Mesendoderm (in vitro differentiated cells): ENCODE measurements at regions not wholly inside any gene's neighbourhood (a gene's known extent, or its start where the extent isn't known, plus 50 kb on each side); places are given as distances from the start of the nearest gene placed in this dataset.

ENCODE experiments used
- DNase-seq: peaks from one replicate; pipeline ENCODE4 v3.0.0; 2013
- H2AK5ac ChIP-seq: 2 replicates; pipeline ENCODE4 v1.6.1; 2013; ENCODE audit warnings: low read length, inconsistent platforms
- H2BK120ac ChIP-seq: 2 replicates; pipeline ENCODE4 v1.6.1; 2013; ENCODE audit warnings: low read depth, mild to moderate bottlenecking, low read length, moderate library complexity, mixed read lengths
- H2BK15ac ChIP-seq: replicated peaks from 2 replicates; pipeline ENCODE4 v1.6.1; 2013; ENCODE audit warnings: low read depth, mild to moderate bottlenecking, moderate library complexity
- H2BK5ac ChIP-seq: 2 replicates; pipeline ENCODE4 v1.6.1; 2013; ENCODE audit warnings: low read length, inconsistent platforms
- H3K18ac ChIP-seq: 2 replicates; pipeline ENCODE4 v1.6.1; 2013; ENCODE audit warnings: mild to moderate bottlenecking, low read length, mixed read lengths
- H3K23ac ChIP-seq: one replicate; pipeline ENCODE4 v1.6.1; 2013; ENCODE audit warnings: low read length
- H3K27ac ChIP-seq: 2 replicates; pipeline ENCODE4 v1.5.1; 2013; ENCODE audit warnings: low read depth, mild to moderate bottlenecking, inconsistent platforms, low read length, moderate library complexity
- H3K27me3 ChIP-seq: 2 replicates; pipeline ENCODE4 v1.6.1; 2013; ENCODE audit warnings: low read length, control low read depth, mild to moderate bottlenecking, inconsistent platforms; ENCODE audit not compliant: insufficient read depth, poor library complexity
- H3K36me3 ChIP-seq: 2 replicates; pipeline ENCODE4 v1.6.1; 2013; ENCODE audit warnings: low read length, inconsistent platforms; ENCODE audit not compliant: control insufficient read depth, insufficient read depth
- H3K4ac ChIP-seq: one replicate; pipeline ENCODE4 v1.6.1; 2013; ENCODE audit warnings: low read depth, mild to moderate bottlenecking, low read length, moderate library complexity
- H3K4me1 ChIP-seq: 2 replicates; pipeline ENCODE4 v1.6.1; 2013; ENCODE audit warnings: low read depth, low read length, inconsistent platforms; ENCODE audit not compliant: control insufficient read depth
- H3K4me2 ChIP-seq: 2 replicates; pipeline ENCODE4 v1.6.1; 2013; ENCODE audit warnings: low read length
- H3K4me3 ChIP-seq: 2 replicates; pipeline ENCODE4 v1.5.1; 2013; ENCODE audit warnings: mild to moderate bottlenecking, low read length
- H3K56ac ChIP-seq: one replicate; pipeline ENCODE4 v1.6.1; 2013; ENCODE audit warnings: low read length
- H3K79me1 ChIP-seq: 2 replicates; pipeline ENCODE4 v1.6.1; 2013; ENCODE audit warnings: low read length, inconsistent platforms
- H3K79me2 ChIP-seq: 2 replicates; pipeline ENCODE4 v1.6.1; 2013; ENCODE audit warnings: mild to moderate bottlenecking, low read length; ENCODE audit not compliant: control insufficient read depth, insufficient read depth
- H3K9ac ChIP-seq: 2 replicates; pipeline ENCODE4 v1.6.1; 2013; ENCODE audit warnings: low read length, inconsistent platforms
- H4K5ac ChIP-seq: one replicate; pipeline ENCODE4 v1.6.1; 2013; ENCODE audit warnings: low read length
- H4K8ac ChIP-seq: one replicate; pipeline ENCODE4 v1.6.1; 2013; ENCODE audit warnings: low read depth, mild to moderate bottlenecking, control low read depth, low read length, moderate library complexity
- WGBS: extraction: QIAGEN DNeasy Blood & Tissue Kit; methylation state at CpG from one replicate; pipeline ENCODE4 v1.1.7; 2013; ENCODE audit warnings: low lambda C conversion rate, missing lambda C conversion rate; ENCODE audit not compliant: insufficient coverage; ENCODE audit errors: extremely low coverage; 5-methylcytosine and 5-hydroxymethylcytosine counted together

- no peak overlapping the region for H3K18ac ChIP-seq
- no peak overlapping the region for H3K4me3 ChIP-seq
These were observed 136.5 kb upstream of the KLF4 start for GRCh38 chr9:107626118-107626517.

DNA sequence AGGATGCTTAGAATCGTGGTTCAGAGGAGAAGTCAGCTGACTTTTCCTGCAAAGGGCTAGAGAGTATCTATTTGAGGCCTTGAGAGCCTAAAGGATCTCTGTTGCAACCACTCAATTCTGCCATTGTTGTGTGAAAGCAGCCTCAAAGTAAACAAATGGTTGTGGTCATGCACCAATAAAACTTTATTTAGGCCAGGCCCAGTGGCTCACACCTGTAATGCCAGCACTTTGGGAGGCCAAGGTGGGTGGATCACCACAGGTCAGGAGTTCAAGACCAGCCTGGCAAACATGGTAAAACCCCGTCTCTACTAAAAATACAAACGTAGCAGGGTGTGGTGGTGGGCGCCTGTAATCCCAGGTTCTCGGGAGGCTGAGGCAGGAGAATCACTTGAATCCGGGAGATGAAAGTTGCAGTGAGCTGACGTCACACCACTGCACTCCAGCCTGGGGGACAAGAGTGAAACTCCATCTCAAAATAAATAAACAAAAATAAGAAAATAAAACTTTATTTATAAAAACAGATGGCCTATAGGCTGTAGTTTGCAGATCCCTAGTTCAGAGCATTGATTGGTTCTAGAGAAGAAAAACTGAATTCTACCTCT is 135.9 kb upstream of the KLF4 start:
- Histone ChIP-seq H2AK5ac (no peak overlapping the region), H4K8ac (no peak overlapping the region), H4K5ac (no peak overlapping the region), H3K79me1 (no peaks in the 10 kb centered on the region), H2BK120ac (no peak overlapping the region), H3K4ac (no peak overlapping the region), H3K4me2 (no peak overlapping the region), H3K18ac (no peak overlapping the region), H3K27ac (no peak overlapping the region), H2BK15ac (no peak overlapping the region), H3K56ac (no peak overlapping the region), H3K23ac (no peak overlapping the region), H3K79me2 (no peaks in the 10 kb centered on the region), H3K4me3 (no peak overlapping the region), H3K4me1 (no peaks in the 10 kb centered on the region), H2BK5ac (no peak overlapping the region), H3K27me3 (no peaks in the 10 kb centered on the region), H3K9ac (no peak overlapping the region), H3K36me3 (no peaks in the 10 kb centered on the region)
- no CpG with 5 or more reads among the region's 7 CpGs for WGBS
- no peak for DNase-seq

More at GRCh38 chr9:107626118-107626517, 136.5 kb upstream of the KLF4 start:
- Histone ChIP-seq H3K4ac (no peak overlapping the region), H3K27ac (no peak overlapping the region), H2BK120ac (no peak overlapping the region), H3K79me2 (no peaks in the 10 kb centered on the region), H3K23ac (no peak overlapping the region), H2AK5ac (no peak overlapping the region), H4K8ac (no peak overlapping the region), H3K4me2 (no peak overlapping the region), H3K4me1 (no peaks in the 10 kb centered on the region), H2BK5ac (no peak overlapping the region), H3K27me3 (no peaks in the 10 kb centered on the region), H3K36me3 (no peaks in the 10 kb centered on the region), H3K79me1 (no peaks in the 10 kb centered on the region), H3K56ac (no peak overlapping the region), H4K5ac (no peak overlapping the region), H3K9ac (no peak overlapping the region), H2BK15ac (no peak overlapping the region)
- no CpG with 5 or more reads among the region's 6 CpGs for WGBS
- DNase-seq: no peak

- Histone ChIP-seq H2BK5ac (no peak overlapping the region), H2BK120ac (no peak overlapping the region)
- DNase-seq: no peak
These were observed 134.8 kb upstream of the KLF4 start for GRCh38 chr9:107624234-107624948.

GRCh38 chr9:107621436-107621835 is 131.9 kb upstream of the KLF4 start:
- no peak overlapping the region for H2AK5ac ChIP-seq
- no peak overlapping the region for H3K4ac ChIP-seq
- H3K9ac ChIP-seq: no peak overlapping the region
- no peak overlapping the region for H3K4me2 ChIP-seq
- H2BK5ac ChIP-seq: no peak overlapping the region
- H3K56ac ChIP-seq: no peak overlapping the region
- no peaks in the 10 kb centered on the region for H3K27me3 ChIP-seq
- no peak overlapping the region for H3K4me3 ChIP-seq
- H3K27ac ChIP-seq: no peak overlapping the region
- H4K5ac ChIP-seq: no peak overlapping the region
- no peaks in the 10 kb centered on the region for H3K36me3 ChIP-seq
- no peak for DNase-seq
- no peak overlapping the region for H3K23ac ChIP-seq
- no peaks in the 10 kb centered on the region for H3K4me1 ChIP-seq
- WGBS: no CpG with 5 or more reads among the region's 4 CpGs
- H3K79me1 ChIP-seq: no peaks in the 10 kb centered on the region
- no peak overlapping the region for H2BK120ac ChIP-seq
- H3K18ac ChIP-seq: no peak overlapping the region
- H4K8ac ChIP-seq: no peak overlapping the region
- H2BK15ac ChIP-seq: no peak overlapping the region
- no peaks in the 10 kb centered on the region for H3K79me2 ChIP-seq

More at GRCh38 chr9:107624234-107624948, 134.8 kb upstream of the KLF4 start:
- Histone ChIP-seq H3K4me1 (no peaks in the 10 kb centered on the region), H3K4me3 (no peak overlapping the region), H2BK15ac (no peak overlapping the region), H3K27ac (no peak overlapping the region), H3K18ac (no peak overlapping the region), H3K4ac (no peak overlapping the region), H2AK5ac (no peak overlapping the region), H3K36me3 (no peaks in the 10 kb centered on the region), H3K79me2 (no peaks in the 10 kb centered on the region), H4K5ac (no peak overlapping the region), H3K9ac (no peak overlapping the region), H3K4me2 (no peak overlapping the region), H3K56ac (no peak overlapping the region), H3K27me3 (no peaks in the 10 kb centered on the region), H3K79me1 (no peaks in the 10 kb centered on the region), H4K8ac (no peak overlapping the region), H3K23ac (no peak overlapping the region)
- no CpG with 5 or more reads among the region's 15 CpGs for WGBS

- no peak overlapping the region for H2BK5ac ChIP-seq
- H2BK15ac ChIP-seq: no peak overlapping the region
- no peaks in the 10 kb centered on the region for H3K79me2 ChIP-seq
- no peak overlapping the region for H2AK5ac ChIP-seq
- H3K36me3 ChIP-seq: no peaks in the 10 kb centered on the region
- H3K4me1 ChIP-seq: no peaks in the 10 kb centered on the region
- no peak overlapping the region for H2BK120ac ChIP-seq
- no peak overlapping the region for H3K4me3 ChIP-seq
- DNase-seq: no peak
- H3K18ac ChIP-seq: no peak overlapping the region
- no peaks in the 10 kb centered on the region for H3K27me3 ChIP-seq
- H3K27ac ChIP-seq: no peak overlapping the region
- no peak overlapping the region for H3K4me2 ChIP-seq
- no peak overlapping the region for H3K23ac ChIP-seq
- no peak overlapping the region for H3K56ac ChIP-seq
- WGBS: no CpG with 5 or more reads among the region's 7 CpGs
- H4K5ac ChIP-seq: no peak overlapping the region
- no peak overlapping the region for H3K4ac ChIP-seq
- no peak overlapping the region for H4K8ac ChIP-seq
- no peak overlapping the region for H3K9ac ChIP-seq
- H3K79me1 ChIP-seq: no peaks in the 10 kb centered on the region
These were observed 131.2 kb upstream of the KLF4 start for GRCh38 chr9:107620801-107621200.
